ENCODE measurements at regions not wholly inside any gene's neighbourhood (a gene's known extent, or its start where the extent isn't known, plus 50 kb on each side); places are given as distances from the start of the nearest gene placed in this dataset.

- no peak for TF ChIP-seq CTCF (IDR thresholded peaks at IDR 0.05)
- TF ChIP-seq POLR2A (IDR thresholded peaks at IDR 0.05): no peak
Observed at GRCh38 chr12:41993283-41993682, 151.4 kb downstream of the GXYLT1 start.
